ENCODE measurements at regions not wholly inside any gene's neighbourhood (a gene's known extent, or its start where the extent isn't known, plus 50 kb on each side); places are given as distances from the start of the nearest gene placed in this dataset.

GRCh38 chr5:114201332-114201731, 160.5 kb upstream of the KCNN2 start:
- TF ChIP-seq CTCF (IDR thresholded peaks at IDR 0.05): no peak
- no peak for TF ChIP-seq POLR2AphosphoS5 (IDR thresholded peaks at IDR 0.05)
- no peak for TF ChIP-seq EP300 (IDR thresholded peaks at IDR 0.05)
